ENCODE measurements at regions not wholly inside any gene's neighbourhood (a gene's known extent, or its start where the extent isn't known, plus 50 kb on each side); places are given as distances from the start of the nearest gene placed in this dataset.
"Not testable (repeated sequence)": the region's sequence is repeated elsewhere in the genome, so short reads cannot be mapped to it uniquely, and the experiment has no call there.

DNA sequence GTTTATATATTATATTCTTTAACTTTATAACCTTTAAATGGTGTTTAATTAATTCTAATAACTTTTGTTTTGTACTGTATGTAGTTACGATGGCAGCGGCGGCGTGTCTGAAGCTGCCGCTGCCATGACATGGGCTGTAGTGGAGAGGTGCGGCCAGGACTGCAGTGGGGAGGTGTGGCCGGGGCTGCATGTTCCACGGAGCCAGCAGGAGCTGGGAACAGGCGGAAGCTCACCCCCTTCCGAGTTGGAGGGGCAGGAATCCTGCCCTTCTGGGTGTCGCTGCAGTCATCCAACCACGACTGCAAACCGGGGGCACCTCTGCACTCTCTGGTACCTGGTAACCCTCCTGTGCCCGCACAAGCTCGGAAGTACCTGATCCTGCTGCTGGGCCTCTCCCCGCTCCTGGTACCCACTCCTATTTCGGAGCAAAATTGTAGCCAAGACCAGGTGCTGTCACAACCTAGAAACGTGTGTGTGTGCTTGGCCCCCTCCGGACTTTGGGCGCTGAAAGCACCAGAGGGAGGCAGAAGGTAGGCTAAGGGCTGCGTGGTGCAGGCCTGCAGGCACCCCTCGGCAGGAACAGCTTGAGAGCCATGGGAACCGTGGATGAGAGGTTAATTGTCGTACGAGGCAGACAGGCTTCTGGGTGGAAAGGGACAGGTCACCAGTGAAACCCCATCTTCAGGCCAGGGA is 1329.7 kb upstream of the SLC39A10 start:
- DNase-seq, result no peak

DNA sequence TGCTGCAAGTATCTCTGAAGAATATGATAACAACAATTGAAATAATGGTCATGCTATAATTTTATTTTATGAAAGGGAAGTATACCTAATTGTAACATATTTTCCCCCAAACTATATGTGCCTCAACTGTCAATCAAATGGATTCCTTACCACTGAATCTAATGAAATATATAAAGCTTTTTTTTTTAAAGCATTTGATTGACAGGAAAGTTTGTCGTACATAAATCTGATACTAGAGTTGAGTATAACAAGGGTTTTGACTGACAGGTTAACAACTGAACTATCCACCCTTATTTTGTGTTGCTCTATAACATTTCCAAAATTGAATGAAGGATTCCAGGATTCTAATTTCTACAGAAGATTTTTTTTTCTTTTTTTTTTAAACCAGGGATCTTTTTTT is 1333.3 kb upstream of the SLC39A10 start:
- DNase-seq, result no peak

GRCh38 chr2:194320520-194320919 is 1336.5 kb upstream of the SLC39A10 start:
- DNase-seq, result no peak

- no peak for DNase-seq
Observed at GRCh38 chr2:194319222-194319992, 1337.6 kb upstream of the SLC39A10 start.

- DNase-seq, result no peak
Observed at GRCh38 chr2:194314042-194314441, 1343.0 kb upstream of the SLC39A10 start.

GRCh38 chr2:194304191-194304590 is 1352.8 kb upstream of the SLC39A10 start:
- no peak for DNase-seq

DNA sequence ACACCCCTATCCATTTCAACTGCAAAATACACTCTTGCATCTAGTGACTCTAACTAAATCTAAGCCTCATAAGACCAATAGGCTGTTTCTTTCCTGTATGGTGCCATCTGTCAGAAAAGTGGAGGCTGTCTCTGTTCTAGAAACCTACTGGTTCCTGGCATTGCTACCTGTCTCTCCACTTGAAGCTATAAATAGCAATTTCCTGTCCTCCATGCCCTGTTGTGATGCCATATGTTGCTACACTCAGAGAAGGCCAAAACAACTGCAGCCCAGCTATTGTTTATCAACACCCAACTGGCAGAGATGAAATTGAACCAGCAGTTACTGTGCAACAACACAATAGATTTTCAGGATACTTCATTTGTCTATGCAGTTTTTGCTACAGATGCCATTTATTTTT is 1355.1 kb upstream of the SLC39A10 start:
- DNase-seq, result no peak

DNA sequence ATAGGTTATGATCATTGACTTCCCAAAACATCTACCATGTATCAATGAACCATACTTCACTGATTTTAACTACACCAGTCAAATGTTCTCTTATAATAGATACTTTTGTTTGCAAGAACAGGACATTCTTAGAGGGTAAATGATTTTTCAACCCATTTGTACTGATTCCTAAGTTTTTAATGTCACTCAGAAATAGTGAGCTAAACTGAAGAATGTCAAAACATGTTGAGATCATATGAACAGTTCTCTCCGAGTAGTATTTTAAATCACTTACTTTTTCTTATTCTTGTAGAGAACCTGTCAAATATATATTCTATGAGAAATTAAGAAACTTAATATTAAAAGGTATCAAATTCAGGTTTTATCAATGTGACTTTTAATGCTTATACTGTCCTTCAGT is 1362.9 kb upstream of the SLC39A10 start:
- no peak for DNase-seq

DNA sequence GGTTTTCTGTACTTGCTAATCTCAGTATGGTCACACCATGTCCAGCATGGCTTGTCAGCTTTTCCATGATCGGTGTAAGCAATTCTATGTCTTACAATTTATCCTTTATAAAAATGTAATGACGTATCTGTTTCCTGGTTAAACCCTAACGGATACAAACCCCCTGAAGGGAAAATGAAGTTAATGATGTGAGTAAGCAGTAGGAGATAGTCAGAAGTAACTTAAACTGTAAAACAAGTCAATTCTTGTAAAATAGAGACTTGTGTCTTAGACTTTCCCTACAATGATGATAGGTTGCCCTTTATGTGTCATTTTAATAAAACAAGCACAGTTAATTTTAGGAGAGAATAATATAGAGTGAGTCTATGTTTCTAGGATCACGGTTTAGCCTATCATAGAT is 1365.9 kb upstream of the SLC39A10 start:
- no peak for DNase-seq

GRCh38 chr2:194289712-194290346 is 1367.2 kb upstream of the SLC39A10 start:
- no peak for DNase-seq

DNA sequence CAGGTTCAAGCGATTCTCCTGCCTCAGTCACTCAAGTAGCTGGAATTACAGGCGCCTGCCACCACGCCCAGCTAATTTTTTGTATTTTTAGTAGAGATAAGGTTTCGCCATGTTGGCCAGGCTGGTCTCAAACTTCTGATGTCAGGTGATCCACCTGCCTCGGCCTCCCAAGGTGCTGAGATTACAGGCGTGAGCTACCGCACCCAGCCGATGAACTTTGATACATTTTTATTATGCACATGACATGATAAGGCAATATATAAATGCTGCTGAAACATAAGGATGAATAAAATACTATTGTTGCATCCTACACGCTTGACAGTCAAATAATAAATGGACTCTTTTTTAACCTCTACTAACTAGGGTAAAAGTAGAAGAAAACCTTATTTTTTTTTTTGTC is 1380.4 kb upstream of the SLC39A10 start:
- not testable (repeated sequence) for DNase-seq

DNA sequence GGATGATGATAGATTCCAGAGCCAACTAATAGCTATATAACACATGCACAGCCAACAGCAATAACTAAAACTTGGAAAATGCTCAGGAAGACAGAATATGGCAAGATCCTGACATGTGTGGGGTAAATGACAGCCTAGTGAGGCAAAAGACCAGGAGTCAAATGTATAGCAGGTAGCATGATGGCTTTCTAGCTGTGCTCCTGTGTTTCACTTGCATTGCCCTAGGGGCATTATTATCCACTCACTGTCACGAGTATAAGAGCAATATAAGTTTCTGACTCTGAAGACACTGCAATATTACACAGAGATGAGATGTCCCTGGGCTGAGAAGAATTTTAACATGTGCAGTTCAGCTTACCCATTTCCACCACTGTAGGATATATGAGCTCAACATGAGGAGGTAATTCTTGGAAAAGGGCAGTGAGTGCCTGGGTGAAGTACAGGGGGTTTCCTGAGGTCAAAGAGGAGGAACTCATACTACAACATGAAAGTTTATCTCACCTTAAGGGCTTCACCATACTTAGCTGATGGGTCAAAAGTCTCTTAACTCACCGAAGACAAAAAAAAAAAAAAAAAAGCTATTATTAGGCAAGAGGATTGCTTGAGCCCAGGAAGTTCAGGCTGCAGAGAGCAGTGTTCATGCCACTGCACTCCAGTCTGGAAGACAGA is 1385.6 kb upstream of the SLC39A10 start:
- DNase-seq, result no peak

- no peak for DNase-seq
Observed at GRCh38 chr2:194270648-194271047, 1386.4 kb upstream of the SLC39A10 start.

- no peak for DNase-seq
Observed at GRCh38 chr2:194264586-194264985, 1392.4 kb upstream of the SLC39A10 start.

GRCh38 chr2:194260185-194260584 is 1396.8 kb upstream of the SLC39A10 start:
- no peak for DNase-seq

DNA sequence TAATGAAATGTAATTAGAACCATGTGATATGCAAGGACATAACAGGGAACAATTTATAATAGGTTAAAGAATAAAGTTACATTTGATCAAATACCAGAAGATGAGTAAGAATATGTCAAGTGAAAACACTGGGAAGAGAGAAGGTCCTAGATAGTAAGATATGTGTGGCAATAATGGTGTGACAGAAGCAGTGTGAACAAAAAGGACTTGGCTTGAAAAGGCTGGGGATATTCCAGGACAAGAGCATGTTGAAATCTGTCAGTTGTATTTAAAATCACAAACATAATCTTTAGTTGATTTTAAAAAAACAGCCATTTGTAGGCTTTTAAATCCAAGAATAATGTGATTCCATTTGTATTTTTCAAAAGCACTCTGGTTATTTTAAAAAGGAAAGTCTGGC is 1399.9 kb upstream of the SLC39A10 start:
- no peak for DNase-seq

GRCh38 chr2:194253528-194254259 is 1403.3 kb upstream of the SLC39A10 start:
- no peak for DNase-seq

DNA sequence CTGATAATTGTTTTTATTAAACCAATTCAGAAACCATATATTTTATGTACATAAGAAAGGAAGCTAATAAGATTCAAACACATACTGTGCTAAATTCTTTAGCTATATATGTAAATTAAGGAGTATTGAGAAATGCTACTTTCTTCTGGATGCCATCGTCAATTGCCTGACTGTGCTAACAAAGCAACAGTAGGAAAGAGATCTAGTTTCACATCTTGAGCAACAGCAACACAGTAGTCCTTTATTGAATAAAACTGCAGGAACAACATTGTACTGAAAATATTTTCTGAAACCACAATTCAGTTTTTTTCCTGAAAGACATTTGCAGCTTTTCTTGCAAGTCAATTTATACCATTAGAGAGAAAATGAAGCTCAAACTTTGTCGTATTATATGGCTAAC is 1404.9 kb upstream of the SLC39A10 start:
- DNase-seq, result no peak

- no peak for DNase-seq
Observed at GRCh38 chr2:194232600-194232999, 1424.4 kb upstream of the SLC39A10 start.

- DNase-seq, result no peak
Observed at GRCh38 chr2:194223218-194223617, 1433.8 kb upstream of the SLC39A10 start.

- DNase-seq, result no peak
Observed at GRCh38 chr2:194214192-194214591, 1442.8 kb upstream of the SLC39A10 start.

GRCh38 chr2:194205568-194206227 is 1451.3 kb upstream of the SLC39A10 start:
- no peak for DNase-seq
